ENCODE measurements at regions not wholly inside any gene's neighbourhood (a gene's known extent, or its start where the extent isn't known, plus 50 kb on each side); places are given as distances from the start of the nearest gene placed in this dataset.

- no peak overlapping the region for H3K4me3 Mint-ChIP-seq (ENCODE audit: low read depth, unreplicated experiment)
- TF ChIP-seq CTCF (IDR thresholded peaks at IDR 0.05; ENCODE audit: unreplicated experiment): no peak
- no peaks in the 10 kb centered on the region for H3K4me1 Mint-ChIP-seq (ENCODE audit: low read depth, unreplicated experiment)
- BruUV-seq (replicated peaks): no TSS peak
- intact Hi-C loops (cut with micrococcal nuclease; ENCODE audit: unreplicated experiment): no loop called here
- H3K27me3 Mint-ChIP-seq (ENCODE audit: unreplicated experiment): peaks cover 9% of the 10 kb centered on the region
- CTCF ChIA-PET: no interaction called here
- H3K36me3 Mint-ChIP-seq (ENCODE audit: insufficient read depth, unreplicated experiment): no peaks in the 10 kb centered on the region
- H3K9me3 Mint-ChIP-seq (ENCODE audit: low read depth, unreplicated experiment): peaks cover 2% of the 10 kb centered on the region
- DNase-seq: no peak
- no peak overlapping the region for H3K27ac Mint-ChIP-seq (ENCODE audit: unreplicated experiment)
Measured at GRCh38 chr5:6311568-6312501, 66.5 kb downstream of the MED10 start.

- CTCF ChIA-PET: no interaction called here
- no peak overlapping the region for H3K27ac Mint-ChIP-seq (ENCODE audit: unreplicated experiment)
- no peak overlapping the region for H3K4me3 Mint-ChIP-seq (ENCODE audit: low read depth, unreplicated experiment)
- H3K9me3 Mint-ChIP-seq (ENCODE audit: low read depth, unreplicated experiment): peaks cover under 1% of the 10 kb centered on the region
- H3K4me1 Mint-ChIP-seq (ENCODE audit: low read depth, unreplicated experiment): no peaks in the 10 kb centered on the region
- intact Hi-C loops (cut with micrococcal nuclease; ENCODE audit: unreplicated experiment): no loop called here
- no peaks in the 10 kb centered on the region for H3K36me3 Mint-ChIP-seq (ENCODE audit: insufficient read depth, unreplicated experiment)
- no peak for DNase-seq
- BruUV-seq (replicated peaks): no TSS peak
- TF ChIP-seq CTCF (IDR thresholded peaks at IDR 0.05; ENCODE audit: unreplicated experiment): no peak
- peaks cover 9% of the 10 kb centered on the region for H3K27me3 Mint-ChIP-seq (ENCODE audit: unreplicated experiment)
Measured at GRCh38 chr5:6309949-6310348, 68.4 kb downstream of the MED10 start.

GRCh38 chr5:6308683-6309082 is 69.7 kb downstream of the MED10 start:
- Mint-ChIP-seq H3K27me3 (ENCODE audit: unreplicated experiment) (no peaks in the 10 kb centered on the region), H3K36me3 (ENCODE audit: insufficient read depth, unreplicated experiment) (no peaks in the 10 kb centered on the region), H3K4me1 (ENCODE audit: low read depth, unreplicated experiment) (no peaks in the 10 kb centered on the region), H3K27ac (ENCODE audit: unreplicated experiment) (no peak overlapping the region), H3K9me3 (ENCODE audit: low read depth, unreplicated experiment) (no peaks in the 10 kb centered on the region), H3K4me3 (ENCODE audit: low read depth, unreplicated experiment) (no peak overlapping the region)
- CTCF ChIA-PET: no interaction called here
- TF ChIP-seq CTCF (IDR thresholded peaks at IDR 0.05; ENCODE audit: unreplicated experiment): no peak
- intact Hi-C loops (cut with micrococcal nuclease; ENCODE audit: unreplicated experiment): no loop called here
- BruUV-seq (replicated peaks): no TSS peak
- DNase-seq: no peak

- Mint-ChIP-seq H3K4me3 (ENCODE audit: low read depth, unreplicated experiment) (no peak overlapping the region), H3K36me3 (ENCODE audit: insufficient read depth, unreplicated experiment) (no peaks in the 10 kb centered on the region), H3K9me3 (ENCODE audit: low read depth, unreplicated experiment) (no peaks in the 10 kb centered on the region), H3K27me3 (ENCODE audit: unreplicated experiment) (no peaks in the 10 kb centered on the region), H3K27ac (ENCODE audit: unreplicated experiment) (no peak overlapping the region), H3K4me1 (ENCODE audit: low read depth, unreplicated experiment) (no peaks in the 10 kb centered on the region)
- intact Hi-C loops (cut with micrococcal nuclease; ENCODE audit: unreplicated experiment): no loop called here
- BruUV-seq (replicated peaks): no TSS peak
- DNase-seq: no peak
- CTCF ChIA-PET: no interaction called here
- no peak for TF ChIP-seq CTCF (IDR thresholded peaks at IDR 0.05; ENCODE audit: unreplicated experiment)
Measured at GRCh38 chr5:6307304-6307703, 71.0 kb downstream of the MED10 start.

Data from Calu3 (cell line).